BJ (cell line): ENCODE measurements at regions not wholly inside any gene's neighbourhood (a gene's known extent, or its start where the extent isn't known, plus 50 kb on each side); places are given as distances from the start of the nearest gene placed in this dataset.

Experiments
- CTCF ChIA-PET: fragments of 350-600 bp; formaldehyde crosslinking; extraction: SDS; loops from one replicate; lab custom pipeline; 2021; ENCODE audit warnings: antibody characterized with exemption, inconsistent platforms; lab: Yijun Ruan, JAX
- POLR2A ChIA-PET: fragments of 300-600 bp; sonication (Branson Sonifier 250); formaldehyde crosslinking; extraction: SDS; loops from one replicate; lab custom pipeline; 2021; ENCODE audit warnings: antibody characterized with exemption; lab: Charles Lee
- DNase-seq: peaks from one replicate; pipeline ENCODE4 v3.0.0-alpha.2; 2011; ENCODE audit warnings: low read depth
- H3K27me3 ChIP-seq: 2 replicates; pipeline ENCODE4 v1.6.0; 2011; ENCODE audit warnings: low read length; ENCODE audit not compliant: control insufficient read depth, insufficient read depth
- H3K36me3 ChIP-seq: 2 replicates; pipeline ENCODE4 v1.5.1; 2011; ENCODE audit warnings: low read length; ENCODE audit not compliant: control insufficient read depth, insufficient read depth
- H3K4me3 ChIP-seq: 2 replicates; pipeline ENCODE4 v1.5.1; 2011; ENCODE audit warnings: low read depth, mild to moderate bottlenecking, control low read depth, low read length
- TF ChIP-seq, protein P1 (sequence below): IDR thresholded peaks from 2 replicates; pipeline ENCODE4 v1.5.1; 2011; ENCODE audit warnings: low read depth, mild to moderate bottlenecking, control low read depth, inconsistent platforms, low read length, moderate library complexity; ENCODE audit not compliant: insufficient read depth

DNA sequence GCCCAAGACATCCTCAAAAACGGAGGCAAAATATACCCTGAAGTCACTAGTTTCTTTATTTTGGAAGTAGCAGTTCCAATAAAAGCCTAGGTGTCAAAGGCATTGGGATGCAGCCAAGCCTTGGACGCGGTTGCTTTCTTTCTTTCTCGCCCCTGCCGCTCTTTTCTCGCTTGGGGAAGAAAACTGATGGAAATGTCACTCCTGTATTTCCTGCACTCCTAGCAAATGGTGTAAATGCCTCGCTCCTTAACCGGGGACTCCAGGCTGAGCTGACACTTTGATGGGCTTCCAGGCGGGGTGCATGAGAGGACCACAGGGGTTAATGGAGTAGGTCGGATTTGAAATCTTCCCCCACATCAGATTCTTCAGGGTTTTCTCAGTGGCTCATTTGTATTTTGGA is 114.1 kb downstream of the FOXL1 start:
- TF ChIP-seq, protein P1, sequence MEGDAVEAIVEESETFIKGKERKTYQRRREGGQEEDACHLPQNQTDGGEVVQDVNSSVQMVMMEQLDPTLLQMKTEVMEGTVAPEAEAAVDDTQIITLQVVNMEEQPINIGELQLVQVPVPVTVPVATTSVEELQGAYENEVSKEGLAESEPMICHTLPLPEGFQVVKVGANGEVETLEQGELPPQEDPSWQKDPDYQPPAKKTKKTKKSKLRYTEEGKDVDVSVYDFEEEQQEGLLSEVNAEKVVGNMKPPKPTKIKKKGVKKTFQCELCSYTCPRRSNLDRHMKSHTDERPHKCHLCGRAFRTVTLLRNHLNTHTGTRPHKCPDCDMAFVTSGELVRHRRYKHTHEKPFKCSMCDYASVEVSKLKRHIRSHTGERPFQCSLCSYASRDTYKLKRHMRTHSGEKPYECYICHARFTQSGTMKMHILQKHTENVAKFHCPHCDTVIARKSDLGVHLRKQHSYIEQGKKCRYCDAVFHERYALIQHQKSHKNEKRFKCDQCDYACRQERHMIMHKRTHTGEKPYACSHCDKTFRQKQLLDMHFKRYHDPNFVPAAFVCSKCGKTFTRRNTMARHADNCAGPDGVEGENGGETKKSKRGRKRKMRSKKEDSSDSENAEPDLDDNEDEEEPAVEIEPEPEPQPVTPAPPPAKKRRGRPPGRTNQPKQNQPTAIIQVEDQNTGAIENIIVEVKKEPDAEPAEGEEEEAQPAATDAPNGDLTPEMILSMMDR = no peak
- CTCF ChIA-PET = interaction anchor here (0.6 to 1.6 kb wide), 2 partner anchors 23 to 370 kb away, joined by 3 to 4 read pairs; no protein-coding TSS in a partner anchor
- POLR2A ChIA-PET = no interaction called here

GRCh38 chr16:86693033-86693432 is 114.7 kb downstream of the FOXL1 start:
- DNase-seq = no peak
- CTCF ChIA-PET = interaction anchor here (0.6 to 1.6 kb wide), 3 partner anchors 22 to 371 kb away, joined by 3 to 4 read pairs (median 4); no protein-coding TSS in a partner anchor
- no peak overlapping the region for H3K4me3 ChIP-seq
- no peaks in the 10 kb centered on the region for H3K27me3 ChIP-seq
- TF ChIP-seq, protein P1 = no peak
- H3K36me3 ChIP-seq = no peaks in the 10 kb centered on the region
- POLR2A ChIA-PET = no interaction called here

More for the DNA sequence above, 114.1 kb downstream of the FOXL1 start:
- no peak for DNase-seq
- no peaks in the 10 kb centered on the region for H3K36me3 ChIP-seq
- H3K4me3 ChIP-seq = no peak overlapping the region
- H3K27me3 ChIP-seq = no peaks in the 10 kb centered on the region

DNA sequence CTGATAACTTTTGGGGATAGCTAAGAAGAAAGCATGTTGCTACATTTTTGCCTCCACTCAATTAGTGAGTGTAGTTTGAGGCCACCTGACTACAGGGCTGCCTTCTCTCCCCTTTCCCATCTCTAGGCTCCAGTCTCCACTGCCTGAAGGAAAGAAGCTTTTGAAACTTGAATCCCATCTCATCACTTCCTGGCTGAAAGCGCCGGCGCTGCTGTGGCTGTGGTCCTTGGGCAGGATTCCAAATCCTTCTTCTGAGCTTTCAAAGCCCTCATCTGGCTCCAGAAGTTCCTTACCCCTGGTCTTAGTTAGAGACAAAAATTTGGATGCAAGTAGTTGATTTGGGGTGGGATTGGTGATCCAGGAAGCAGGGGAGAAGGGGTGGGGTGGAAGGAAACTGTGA is 119.4 kb downstream of the FOXL1 start:
- Histone ChIP-seq H3K4me3 (no peak overlapping the region), H3K27me3 (no peaks in the 10 kb centered on the region; the same call in 1 of the 2 replicates), H3K36me3 (no peaks in the 10 kb centered on the region)
- POLR2A ChIA-PET = interaction anchor here (0.6 kb wide), 1 partner anchor 36 kb away, joined by 3 read pairs; no protein-coding TSS in a partner anchor
- TF ChIP-seq, protein P1 = no peak
- DNase-seq = no peak
- CTCF ChIA-PET = interaction anchor here (0.7 to 1.3 kb wide), 2 partner anchors 9 to 121 kb away, joined by 3 to 4 read pairs; no protein-coding TSS in a partner anchor

DNA sequence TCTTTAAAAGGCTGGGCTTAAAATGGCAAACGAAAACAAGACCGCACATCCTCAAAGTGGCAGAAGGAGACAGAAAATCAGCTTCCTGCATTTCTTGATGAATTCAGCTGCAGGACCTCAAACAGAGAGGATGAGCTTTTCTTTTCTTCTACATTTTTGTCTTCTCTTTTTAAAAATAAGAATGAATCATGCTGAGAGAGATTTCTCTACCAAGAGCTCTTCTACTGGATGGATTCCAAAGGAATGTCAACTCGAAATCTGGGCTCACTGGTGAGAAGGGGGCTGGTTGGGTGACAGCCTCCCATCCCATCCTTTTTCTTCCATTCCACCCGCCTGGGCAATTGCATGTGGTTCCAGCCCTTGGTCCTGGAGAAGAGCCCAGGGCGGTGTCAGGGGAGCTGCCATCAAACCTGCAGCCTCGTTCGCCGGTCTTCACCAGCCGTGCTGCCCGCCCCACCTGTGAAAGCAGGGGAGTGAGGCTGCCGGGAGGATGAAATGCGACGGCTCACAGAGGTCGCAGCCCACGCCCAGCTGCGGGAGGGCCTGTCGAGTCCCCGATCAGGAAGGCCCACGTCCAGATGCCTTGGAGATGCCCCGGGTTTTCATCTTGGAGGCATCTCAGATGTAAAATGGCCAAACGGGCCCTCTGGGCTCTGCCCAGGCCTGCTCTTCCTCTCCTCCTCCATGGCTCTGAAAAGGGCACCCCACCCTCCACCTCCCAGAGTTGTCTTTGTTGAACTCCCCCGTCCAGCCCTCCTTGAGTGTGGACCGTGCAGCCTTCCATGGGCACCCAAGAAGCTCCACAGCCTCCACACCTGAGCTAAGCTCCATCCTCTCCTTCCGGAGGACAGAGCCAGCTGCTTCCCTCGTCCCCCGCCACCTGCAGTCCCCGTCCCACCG is 121.9 kb downstream of the FOXL1 start:
- Histone ChIP-seq H3K36me3 (no peaks in the 10 kb centered on the region), H3K4me3 (no peak overlapping the region), H3K27me3 (no peaks in the 10 kb centered on the region; the same call in 1 of the 2 replicates)
- DNase-seq = no peak
- TF ChIP-seq, protein P1 = no peak
- POLR2A ChIA-PET = no interaction called here
- CTCF ChIA-PET = interaction anchor here (1.5 kb wide), 1 partner anchor 124 kb away, joined by 4 read pairs; no protein-coding TSS in a partner anchor
